RWPE1 (cell line): ENCODE measurements at regions not wholly inside any gene's neighbourhood (a gene's known extent, or its start where the extent isn't known, plus 50 kb on each side); places are given as distances from the start of the nearest gene placed in this dataset.

ENCODE experiments used
- CTCF ChIA-PET: fragments of 350-600 bp; sonication (Branson Sonifier 250); formaldehyde crosslinking; extraction: SDS; loops from one replicate; lab custom pipeline; 2021; lab: Yijun Ruan, JAX
- POLR2A ChIA-PET: fragments of 400-600 bp; formaldehyde crosslinking; extraction: SDS; loops from one replicate; lab custom pipeline; 2020; ENCODE audit warnings: antibody characterized with exemption; ENCODE audit not compliant: low non-redundant PET; lab: Yijun Ruan, JAX
- DNase-seq: peaks from one replicate; pipeline ENCODE4 v3.0.0; 2012; ENCODE audit warnings: low spot score
- H3K27ac ChIP-seq: fragments of 450-650 bp; 2 replicates; pipeline ENCODE4 v1.5.1; 2017
- TF ChIP-seq, protein P1 (sequence below): fragments of 450-650 bp; conservative IDR thresholded peaks from 2 replicates; pipeline ENCODE4 v1.5.1; 2017; ENCODE audit warnings: low read depth, mild to moderate bottlenecking

DNA sequence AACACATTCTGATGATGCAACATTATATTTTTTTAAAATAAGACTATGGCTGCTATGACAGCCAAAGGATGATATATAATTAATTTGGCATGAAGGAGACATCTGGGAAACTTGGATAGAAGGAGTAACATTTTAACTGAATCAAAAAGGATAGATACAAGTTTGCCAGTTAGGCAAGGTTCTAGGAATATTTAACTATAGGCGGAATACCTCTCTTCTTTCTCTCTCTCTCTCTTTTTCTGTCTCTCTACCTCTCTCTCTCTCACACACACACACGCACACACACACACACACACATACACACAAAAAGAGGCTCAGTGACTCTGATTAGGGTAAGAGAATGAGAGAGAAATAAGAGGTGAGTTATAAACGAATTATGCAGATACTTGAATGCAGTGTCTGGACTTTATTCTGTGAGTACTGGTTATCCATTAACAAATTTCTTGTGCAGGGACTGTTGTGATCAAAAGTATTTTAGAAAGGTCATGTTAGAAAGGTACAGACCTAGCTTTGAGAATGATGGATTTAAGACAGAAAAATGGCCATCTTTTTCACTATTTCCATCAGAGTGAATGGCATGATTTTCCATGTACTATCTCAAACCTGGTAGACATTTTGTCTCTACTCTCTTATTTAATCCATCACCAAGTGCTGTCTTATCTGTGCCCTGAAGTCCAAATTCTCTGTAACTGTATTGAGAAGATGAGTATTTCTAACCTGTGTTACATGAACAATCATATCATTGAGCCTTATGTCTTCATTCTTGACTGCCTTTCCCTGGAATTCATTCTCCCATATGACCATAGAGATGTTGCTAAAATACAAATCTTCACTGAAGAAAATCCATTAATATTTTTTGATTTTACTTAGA, 1106.9 kb upstream of the ADGRL4 start:
- CTCF ChIA-PET: no interaction called here
- H3K27ac ChIP-seq: no peak overlapping the region
- DNase-seq: no peak
- POLR2A ChIA-PET: no interaction called here
- TF ChIP-seq, protein P1, sequence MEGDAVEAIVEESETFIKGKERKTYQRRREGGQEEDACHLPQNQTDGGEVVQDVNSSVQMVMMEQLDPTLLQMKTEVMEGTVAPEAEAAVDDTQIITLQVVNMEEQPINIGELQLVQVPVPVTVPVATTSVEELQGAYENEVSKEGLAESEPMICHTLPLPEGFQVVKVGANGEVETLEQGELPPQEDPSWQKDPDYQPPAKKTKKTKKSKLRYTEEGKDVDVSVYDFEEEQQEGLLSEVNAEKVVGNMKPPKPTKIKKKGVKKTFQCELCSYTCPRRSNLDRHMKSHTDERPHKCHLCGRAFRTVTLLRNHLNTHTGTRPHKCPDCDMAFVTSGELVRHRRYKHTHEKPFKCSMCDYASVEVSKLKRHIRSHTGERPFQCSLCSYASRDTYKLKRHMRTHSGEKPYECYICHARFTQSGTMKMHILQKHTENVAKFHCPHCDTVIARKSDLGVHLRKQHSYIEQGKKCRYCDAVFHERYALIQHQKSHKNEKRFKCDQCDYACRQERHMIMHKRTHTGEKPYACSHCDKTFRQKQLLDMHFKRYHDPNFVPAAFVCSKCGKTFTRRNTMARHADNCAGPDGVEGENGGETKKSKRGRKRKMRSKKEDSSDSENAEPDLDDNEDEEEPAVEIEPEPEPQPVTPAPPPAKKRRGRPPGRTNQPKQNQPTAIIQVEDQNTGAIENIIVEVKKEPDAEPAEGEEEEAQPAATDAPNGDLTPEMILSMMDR: no peak

DNA sequence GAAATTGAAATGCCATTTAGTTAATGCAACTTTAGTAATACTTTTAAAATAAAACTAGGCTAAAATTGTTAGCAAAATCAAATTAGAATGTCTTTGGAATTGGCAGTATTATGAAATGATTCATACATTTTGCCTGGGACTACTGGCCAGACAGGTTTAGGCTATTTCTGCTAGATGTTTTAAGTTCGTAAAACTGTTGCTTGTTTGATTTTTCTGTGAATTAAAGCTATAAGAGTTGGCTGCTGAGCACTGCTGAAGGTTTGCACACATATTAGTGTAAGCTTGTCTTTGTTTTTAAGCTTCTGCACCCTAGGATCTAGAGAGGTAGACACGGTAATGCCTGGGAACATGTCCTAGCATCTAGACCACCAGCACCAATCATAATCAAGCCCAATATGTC, 1094.6 kb upstream of the ADGRL4 start:
- ChIA-PET CTCF (no interaction called here), POLR2A (no interaction called here)
- TF ChIP-seq, protein P1: no peak
- no peak overlapping the region for H3K27ac ChIP-seq
- DNase-seq: no peak

DNA sequence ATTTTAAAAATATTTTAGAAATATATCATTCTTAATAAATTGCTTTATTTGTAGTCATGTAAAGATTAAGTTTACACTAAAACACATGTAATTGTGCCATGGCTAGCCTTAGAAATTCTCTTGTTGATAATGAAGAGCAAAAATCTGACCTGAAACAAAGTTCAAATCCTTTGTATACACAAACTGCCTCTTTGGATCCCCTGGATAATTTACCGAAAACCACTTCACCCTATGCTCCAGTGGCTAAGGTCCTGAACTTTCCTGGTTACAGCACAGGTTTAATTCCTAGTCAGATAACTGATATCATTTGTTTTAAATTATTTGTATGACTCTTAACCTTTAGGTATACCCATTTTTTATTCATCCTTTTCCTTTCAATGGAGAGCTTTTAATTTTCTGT, 1093.2 kb upstream of the ADGRL4 start:
- DNase-seq: no peak
- TF ChIP-seq, protein P1: no peak
- POLR2A ChIA-PET: no interaction called here
- CTCF ChIA-PET: no interaction called here
- no peak overlapping the region for H3K27ac ChIP-seq

DNA sequence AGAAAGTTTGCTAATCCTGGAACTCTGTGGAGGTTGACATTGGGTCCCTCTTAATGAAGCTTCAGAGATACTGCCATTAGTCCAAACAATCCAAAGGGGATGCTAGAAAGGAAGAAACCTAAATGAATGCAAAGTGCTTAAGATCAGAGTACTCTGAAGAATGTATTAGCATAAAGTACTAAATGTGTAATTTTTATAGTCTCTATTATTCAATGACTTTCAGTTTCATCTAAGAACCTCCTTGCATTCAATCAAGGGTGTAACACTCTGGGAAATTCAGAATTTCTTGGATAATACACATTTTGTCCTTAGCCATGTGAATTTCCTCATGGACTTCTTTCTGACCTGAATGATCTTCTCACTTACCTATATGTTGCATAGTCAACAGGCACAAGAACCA, 1078.5 kb upstream of the ADGRL4 start:
- POLR2A ChIA-PET: no interaction called here
- CTCF ChIA-PET: no interaction called here
- TF ChIP-seq, protein P1: no peak
- DNase-seq: no peak
- no peak overlapping the region for H3K27ac ChIP-seq

DNA sequence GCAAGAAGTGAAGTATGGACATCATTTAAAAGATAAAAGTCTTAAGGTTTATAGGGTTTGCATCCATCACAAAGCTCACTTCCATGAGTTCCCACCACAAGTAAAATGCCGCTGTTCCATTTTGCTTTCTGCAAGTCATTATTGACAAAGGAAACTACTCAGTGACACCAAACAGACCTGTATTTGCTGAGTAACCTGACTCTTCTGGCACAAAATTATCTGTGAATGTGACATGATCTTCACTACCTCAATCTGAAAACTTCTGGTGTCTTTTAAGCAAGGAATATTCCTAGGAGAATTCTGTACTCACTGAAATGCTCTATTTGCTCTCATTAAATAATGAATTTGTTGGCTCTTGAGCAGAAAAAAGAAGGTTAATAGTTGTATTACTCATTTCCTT, 1077.4 kb upstream of the ADGRL4 start:
- POLR2A ChIA-PET: no interaction called here
- no peak overlapping the region for H3K27ac ChIP-seq
- DNase-seq: no peak
- CTCF ChIA-PET: no interaction called here
- TF ChIP-seq, protein P1: no peak

DNA sequence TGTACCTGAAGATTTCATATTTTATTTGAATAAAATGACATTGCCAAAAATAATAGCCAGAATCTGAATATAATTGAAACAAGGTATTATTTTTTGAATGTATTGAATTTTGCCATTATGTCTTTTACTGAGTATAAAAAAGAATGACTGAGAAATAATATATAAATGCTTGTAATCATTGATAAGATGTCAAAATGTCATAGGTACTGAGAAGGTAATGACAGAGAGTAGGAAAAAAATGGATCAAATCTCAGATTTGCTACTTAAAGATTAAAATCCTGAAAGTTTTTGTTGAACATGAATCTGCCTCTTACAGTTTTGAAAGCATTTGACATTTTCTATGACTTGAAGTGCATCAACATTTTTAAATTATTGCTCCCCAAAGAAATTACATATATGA, 1069.9 kb upstream of the ADGRL4 start:
- POLR2A ChIA-PET: no interaction called here
- no peak for DNase-seq
- TF ChIP-seq, protein P1: no peak
- H3K27ac ChIP-seq: no peak overlapping the region
- CTCF ChIA-PET: no interaction called here
